ENCODE measurements at regions not wholly inside any gene's neighbourhood (a gene's known extent, or its start where the extent isn't known, plus 50 kb on each side); places are given as distances from the start of the nearest gene placed in this dataset.

DNA sequence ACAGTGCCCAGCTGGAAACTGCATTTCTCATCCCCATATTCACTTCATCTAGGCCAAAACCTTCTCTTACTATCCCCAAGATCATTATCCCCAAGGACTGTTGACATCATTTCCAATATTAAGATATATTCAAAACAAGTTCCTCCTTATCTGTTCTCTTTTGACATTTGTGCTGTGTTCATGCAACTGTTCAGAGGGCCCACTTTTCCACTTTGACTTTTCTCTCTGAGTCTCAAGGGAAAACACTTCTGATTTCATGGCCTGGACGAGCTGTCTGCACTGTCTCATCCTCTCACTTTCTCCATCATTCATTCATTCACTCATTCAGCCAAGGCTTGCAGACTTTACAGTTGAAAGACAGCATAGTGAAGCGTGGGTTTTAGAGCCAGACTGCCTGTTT lies 173.7 kb upstream of the DAPK1 start:
- no peak for TF ChIP-seq POLR2AphosphoS5 (IDR thresholded peaks at IDR 0.05; ENCODE audit: low read depth, low read length)
- TF ChIP-seq, protein P1, sequence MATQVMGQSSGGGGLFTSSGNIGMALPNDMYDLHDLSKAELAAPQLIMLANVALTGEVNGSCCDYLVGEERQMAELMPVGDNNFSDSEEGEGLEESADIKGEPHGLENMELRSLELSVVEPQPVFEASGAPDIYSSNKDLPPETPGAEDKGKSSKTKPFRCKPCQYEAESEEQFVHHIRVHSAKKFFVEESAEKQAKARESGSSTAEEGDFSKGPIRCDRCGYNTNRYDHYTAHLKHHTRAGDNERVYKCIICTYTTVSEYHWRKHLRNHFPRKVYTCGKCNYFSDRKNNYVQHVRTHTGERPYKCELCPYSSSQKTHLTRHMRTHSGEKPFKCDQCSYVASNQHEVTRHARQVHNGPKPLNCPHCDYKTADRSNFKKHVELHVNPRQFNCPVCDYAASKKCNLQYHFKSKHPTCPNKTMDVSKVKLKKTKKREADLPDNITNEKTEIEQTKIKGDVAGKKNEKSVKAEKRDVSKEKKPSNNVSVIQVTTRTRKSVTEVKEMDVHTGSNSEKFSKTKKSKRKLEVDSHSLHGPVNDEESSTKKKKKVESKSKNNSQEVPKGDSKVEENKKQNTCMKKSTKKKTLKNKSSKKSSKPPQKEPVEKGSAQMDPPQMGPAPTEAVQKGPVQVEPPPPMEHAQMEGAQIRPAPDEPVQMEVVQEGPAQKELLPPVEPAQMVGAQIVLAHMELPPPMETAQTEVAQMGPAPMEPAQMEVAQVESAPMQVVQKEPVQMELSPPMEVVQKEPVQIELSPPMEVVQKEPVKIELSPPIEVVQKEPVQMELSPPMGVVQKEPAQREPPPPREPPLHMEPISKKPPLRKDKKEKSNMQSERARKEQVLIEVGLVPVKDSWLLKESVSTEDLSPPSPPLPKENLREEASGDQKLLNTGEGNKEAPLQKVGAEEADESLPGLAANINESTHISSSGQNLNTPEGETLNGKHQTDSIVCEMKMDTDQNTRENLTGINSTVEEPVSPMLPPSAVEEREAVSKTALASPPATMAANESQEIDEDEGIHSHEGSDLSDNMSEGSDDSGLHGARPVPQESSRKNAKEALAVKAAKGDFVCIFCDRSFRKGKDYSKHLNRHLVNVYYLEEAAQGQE (IDR thresholded peaks at IDR 0.05; ENCODE audit: insufficient read depth in 1 of 2, low read depth in 2 of 2, low read length in 2 of 2): no peak

DNA sequence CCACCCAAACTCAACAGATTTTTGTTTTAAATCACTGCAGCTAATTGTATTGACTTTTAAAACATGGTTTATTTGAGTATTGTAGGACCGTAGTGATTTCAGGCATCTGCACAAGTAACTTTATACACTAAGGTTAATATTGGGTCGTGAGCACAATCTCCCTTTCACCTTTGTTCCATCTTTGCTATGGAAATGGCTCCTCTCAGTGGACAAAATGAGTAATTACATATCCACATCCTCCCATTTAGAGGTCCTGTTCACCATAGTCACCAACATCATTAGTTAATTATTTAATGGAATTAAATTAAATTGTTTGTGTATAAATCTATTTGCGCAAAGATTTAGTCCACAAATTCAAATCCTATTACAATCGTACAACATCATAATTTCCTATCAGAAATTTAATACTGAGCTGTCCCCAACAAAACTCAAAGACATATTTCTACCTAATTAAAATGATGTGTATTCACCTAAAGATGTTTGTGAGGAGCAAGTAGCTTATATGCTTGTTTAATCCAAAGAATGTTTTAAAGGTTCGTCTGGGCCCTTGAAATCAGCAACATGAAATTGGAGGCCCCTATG lies 173.0 kb upstream of the DAPK1 start:
- TF ChIP-seq SIN3A (IDR thresholded peaks at IDR 0.05; ENCODE audit: borderline replicate concordance, insufficient read depth, low read length): no peak
- no peak for TF ChIP-seq TAF1 (IDR thresholded peaks at IDR 0.05; ENCODE audit: borderline replicate concordance, insufficient read depth, low read length)
- TF ChIP-seq POLR2AphosphoS5 (IDR thresholded peaks at IDR 0.05; ENCODE audit: low read depth, low read length): no peak
- TF ChIP-seq FOXP2 (optimal IDR thresholded peaks at IDR 0.05; ENCODE audit: borderline replicate concordance, extremely low read depth, extremely low read length, insufficient read depth): no peak
- TF ChIP-seq, protein P1 (IDR thresholded peaks at IDR 0.05; ENCODE audit: insufficient read depth in 1 of 2, low read depth in 2 of 2, low read length in 2 of 2): no peak

DNA sequence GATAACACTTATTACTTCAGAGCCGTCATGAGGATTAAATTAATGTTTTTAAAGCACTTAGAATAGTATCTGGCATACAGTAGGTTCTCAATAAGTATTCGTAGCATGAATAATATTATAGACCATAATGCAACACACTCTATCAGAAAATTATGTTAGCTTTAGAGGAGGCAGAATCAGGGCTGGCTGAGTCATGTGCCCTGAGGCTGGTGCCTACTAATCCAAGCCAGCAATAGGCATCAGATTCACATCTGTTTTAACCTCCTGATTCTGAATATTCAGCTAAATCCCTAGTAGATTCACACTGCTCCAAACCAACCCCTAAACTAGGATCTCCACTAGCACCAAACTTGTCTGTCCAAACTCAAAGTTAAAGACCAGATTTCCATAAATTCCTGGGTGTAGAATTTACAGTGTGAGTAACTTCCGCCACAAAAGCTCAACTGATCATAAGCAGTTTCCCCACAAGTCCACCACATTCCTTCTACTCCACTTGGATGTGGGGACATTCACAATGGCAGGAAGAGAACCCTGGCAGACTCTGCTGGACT lies 170.0 kb upstream of the DAPK1 start:
- TF ChIP-seq TAF1 (IDR thresholded peaks at IDR 0.05; ENCODE audit: borderline replicate concordance, insufficient read depth, low read length) (no peak), POLR2AphosphoS5 (IDR thresholded peaks at IDR 0.05; ENCODE audit: low read depth, low read length) (no peak), FOXP2 (optimal IDR thresholded peaks at IDR 0.05; ENCODE audit: borderline replicate concordance, extremely low read depth, extremely low read length, insufficient read depth) (no peak), SIN3A (IDR thresholded peaks at IDR 0.05; ENCODE audit: borderline replicate concordance, insufficient read depth, low read length) (no peak)
- TF ChIP-seq, protein P1 (IDR thresholded peaks at IDR 0.05; ENCODE audit: insufficient read depth in 1 of 2, low read depth in 2 of 2, low read length in 2 of 2): no peak

DNA sequence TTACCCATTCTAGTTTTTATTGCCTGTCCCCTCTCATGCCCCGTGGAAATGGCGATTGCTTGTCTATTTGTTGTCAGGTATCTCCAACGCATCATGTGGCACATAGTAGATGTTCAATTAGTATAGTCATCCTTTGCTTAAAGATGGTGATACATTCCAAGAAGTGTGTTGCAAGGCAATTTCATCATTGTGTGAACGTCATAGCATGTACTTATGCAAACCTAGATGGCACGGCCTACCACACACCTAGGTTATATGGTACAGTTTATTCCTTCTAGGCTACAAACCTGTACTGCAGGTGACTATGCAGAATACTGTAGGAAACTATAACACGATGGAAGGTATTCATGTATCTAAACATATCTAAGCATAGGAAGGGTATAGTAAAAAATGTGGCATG lies 163.9 kb upstream of the DAPK1 start:
- TF ChIP-seq TAF1 (IDR thresholded peaks at IDR 0.05; ENCODE audit: borderline replicate concordance, insufficient read depth, low read length) (no peak), SIN3A (IDR thresholded peaks at IDR 0.05; ENCODE audit: borderline replicate concordance, insufficient read depth, low read length) (no peak), POLR2AphosphoS5 (IDR thresholded peaks at IDR 0.05; ENCODE audit: low read depth, low read length) (no peak), FOXP2 (optimal IDR thresholded peaks at IDR 0.05; ENCODE audit: borderline replicate concordance, extremely low read depth, extremely low read length, insufficient read depth) (no peak)
- TF ChIP-seq, protein P1 (IDR thresholded peaks at IDR 0.05; ENCODE audit: insufficient read depth in 1 of 2, low read depth in 2 of 2, low read length in 2 of 2): no peak

DNA sequence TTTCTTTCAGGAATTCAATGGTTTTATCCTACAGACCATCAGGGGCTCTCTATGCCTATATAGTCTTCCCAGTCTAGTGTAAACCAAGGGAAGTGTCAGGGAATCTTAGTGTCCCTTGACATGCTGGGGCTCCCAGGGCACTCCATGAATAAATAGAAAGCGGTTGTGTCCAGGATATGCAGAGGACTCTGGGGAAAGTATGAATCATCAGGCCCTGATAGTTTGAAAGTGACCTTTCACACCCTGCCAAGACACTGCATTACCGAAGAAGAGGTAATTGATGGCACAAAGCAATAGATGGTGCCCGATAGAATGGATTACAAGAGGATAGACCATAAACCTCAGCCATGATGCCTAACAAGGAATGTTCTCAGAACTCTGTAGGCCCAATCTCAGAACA lies 163.3 kb upstream of the DAPK1 start:
- TF ChIP-seq, protein P1 (IDR thresholded peaks at IDR 0.05; ENCODE audit: insufficient read depth in 1 of 2, low read depth in 2 of 2, low read length in 2 of 2): no peak

Data from PFSK-1 (cell line).